Body of pancreas (tissue), 4 donors: ENCODE measurements at regions not wholly inside any gene's neighbourhood (a gene's known extent, or its start where the extent isn't known, plus 50 kb on each side); places are given as distances from the start of the nearest gene placed in this dataset.
"Not testable (repeated sequence)": the region's sequence is repeated elsewhere in the genome, so short reads cannot be mapped to it uniquely, and the experiment has no call there.

Experiments used
- ATAC-seq: fragments of 150-250 bp; one replicate; pipeline ENCODE4 v1.9.1; 2016
- DNase-seq, 4 donors: peaks; one replicate each; pipeline ENCODE4 v3.0.0-alpha.2; 2019
- H3K27ac ChIP-seq, 4 donors: fragments of 200-600 bp; sonication (generic); 1 replicate in 3 of 4; 2 replicates in 1 of 4; pipeline versions ENCODE4 v1.5.1 to v1.6.1; 2016 to 2019; ENCODE audit warnings: mild to moderate bottlenecking in 1 of 4, mixed read lengths in 1 of 4, moderate library complexity in 1 of 4
- H3K27me3 ChIP-seq, 2 donors: fragments of 200-600 bp; sonication (generic); one replicate each; pipeline ENCODE4 v1.6.0; 2016; ENCODE audit warnings: mild to moderate bottlenecking in 1 of 2
- H3K36me3 ChIP-seq, 2 donors: fragments of 200-600 bp; sonication (generic); replicated peaks in 1 of 2; 2 replicates each; pipeline ENCODE4 v1.5.1; 2016; ENCODE audit warnings: low read depth in 2 of 2; ENCODE audit not compliant: insufficient read depth in 1 of 2
- H3K4me1 ChIP-seq: fragments of 200-600 bp; sonication (generic); one replicate; pipeline ENCODE4 v1.6.0; 2016
- H3K4me3 ChIP-seq, 2 donors: fragments of 200-600 bp; sonication (generic); 1 replicate in 1 of 2; 2 replicates in 1 of 2; pipeline ENCODE4 v1.5.1; 2016 to 2019
- H3K9me3 ChIP-seq, 3 donors: fragments of 200-600 bp; sonication (generic); 1 replicate in 2 of 3; 2 replicates in 1 of 3; pipeline ENCODE4 v1.5.1; 2016
- POLR2A ChIP-seq, 3 donors: fragments of 450-650 bp; IDR thresholded peaks; one replicate each; pipeline ENCODE4 v1.6.1; 2016; ENCODE audit warnings: antibody characterized with exemption in 3 of 3, mild to moderate bottlenecking in 2 of 3
- WGBS, 2 donors: methylation state at CpG; one replicate each; pipeline ENCODE4 v1.1.5; 2017; 5-methylcytosine and 5-hydroxymethylcytosine counted together
- intact Hi-C: fragments of 100-400 bp; cut with DNase I; formaldehyde crosslinking; loops from one replicate; pipeline ENCODE4 v1.15.1; 2023
- TF ChIP-seq, protein P1 (sequence below), 7 experiments: fragments of 450-650 bp in 4 of 7; fragments of 200-600 bp in 3 of 7; sonication (generic) in 3 of 7; IDR thresholded peaks; one replicate each; pipeline ENCODE4 v1.5.1; 2016 to 2019; ENCODE audit warnings: antibody characterized with exemption in 7 of 7

DNA sequence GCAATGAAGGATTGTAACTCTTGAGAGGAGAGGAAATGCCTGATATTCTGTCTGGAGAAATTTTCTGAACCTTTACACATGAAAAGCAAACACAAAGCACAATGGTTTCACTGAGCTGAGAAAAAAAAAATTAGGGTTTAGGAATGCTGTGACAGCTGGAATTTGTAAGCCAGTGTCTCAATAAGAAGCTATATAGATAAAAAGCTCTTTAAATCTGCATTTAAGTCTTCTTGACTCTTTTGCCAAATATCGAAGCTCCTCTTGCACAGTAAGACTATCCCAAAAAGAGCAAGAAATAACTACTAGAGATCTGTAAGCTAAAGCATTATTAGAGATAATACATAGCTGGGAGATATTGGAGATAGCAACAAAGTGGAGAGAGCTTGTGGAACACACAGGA, 1334.0 kb upstream of the CITED2 start:
- H3K4me3 ChIP-seq: no peak overlapping the region
- no peak for DNase-seq
- no peaks in the 10 kb centered on the region for H3K27me3 ChIP-seq
- H3K9me3 ChIP-seq: no peaks in the 10 kb centered on the region
- WGBS, 2 donors: 9 to 16% methylated on average over 1 of the region's 1 CpG
- H3K4me1 ChIP-seq: no peaks in the 10 kb centered on the region
- H3K27ac ChIP-seq: no peak overlapping the region
- no peak for ATAC-seq
- intact Hi-C loops: no loop called here
- no peaks in the 10 kb centered on the region for H3K36me3 ChIP-seq
- TF ChIP-seq, protein P1, sequence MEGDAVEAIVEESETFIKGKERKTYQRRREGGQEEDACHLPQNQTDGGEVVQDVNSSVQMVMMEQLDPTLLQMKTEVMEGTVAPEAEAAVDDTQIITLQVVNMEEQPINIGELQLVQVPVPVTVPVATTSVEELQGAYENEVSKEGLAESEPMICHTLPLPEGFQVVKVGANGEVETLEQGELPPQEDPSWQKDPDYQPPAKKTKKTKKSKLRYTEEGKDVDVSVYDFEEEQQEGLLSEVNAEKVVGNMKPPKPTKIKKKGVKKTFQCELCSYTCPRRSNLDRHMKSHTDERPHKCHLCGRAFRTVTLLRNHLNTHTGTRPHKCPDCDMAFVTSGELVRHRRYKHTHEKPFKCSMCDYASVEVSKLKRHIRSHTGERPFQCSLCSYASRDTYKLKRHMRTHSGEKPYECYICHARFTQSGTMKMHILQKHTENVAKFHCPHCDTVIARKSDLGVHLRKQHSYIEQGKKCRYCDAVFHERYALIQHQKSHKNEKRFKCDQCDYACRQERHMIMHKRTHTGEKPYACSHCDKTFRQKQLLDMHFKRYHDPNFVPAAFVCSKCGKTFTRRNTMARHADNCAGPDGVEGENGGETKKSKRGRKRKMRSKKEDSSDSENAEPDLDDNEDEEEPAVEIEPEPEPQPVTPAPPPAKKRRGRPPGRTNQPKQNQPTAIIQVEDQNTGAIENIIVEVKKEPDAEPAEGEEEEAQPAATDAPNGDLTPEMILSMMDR (IDR thresholded peaks at IDR 0.05): no peak

- H3K27me3 ChIP-seq, DNase-seq, H3K4me1 ChIP-seq, H3K4me3 ChIP-seq, ATAC-seq, H3K9me3 ChIP-seq, H3K36me3 ChIP-seq, intact Hi-C loops, H3K27ac ChIP-seq: not testable (repeated sequence)
- WGBS, 2 donors: 81 to 86% methylated on average over 1 of the region's 1 CpG
These were observed 1329.6 kb upstream of the CITED2 start for GRCh38 chr6:140704008-140704407.

- no peaks in the 10 kb centered on the region for H3K9me3 ChIP-seq
- TF ChIP-seq POLR2A (IDR thresholded peaks at IDR 0.05): no peak
- TF ChIP-seq, protein P1 (IDR thresholded peaks at IDR 0.05): no peak
- H3K36me3 ChIP-seq: no peaks in the 10 kb centered on the region
- intact Hi-C loops: no loop called here
- H3K27ac ChIP-seq: no peak overlapping the region
- DNase-seq (no peak), ATAC-seq (no peak)
- H3K4me3 ChIP-seq: no peak overlapping the region
- H3K4me1 ChIP-seq: no peaks in the 10 kb centered on the region
- H3K27me3 ChIP-seq: no peaks in the 10 kb centered on the region
These were observed 1323.1 kb upstream of the CITED2 start for GRCh38 chr6:140697585-140697984.

DNA sequence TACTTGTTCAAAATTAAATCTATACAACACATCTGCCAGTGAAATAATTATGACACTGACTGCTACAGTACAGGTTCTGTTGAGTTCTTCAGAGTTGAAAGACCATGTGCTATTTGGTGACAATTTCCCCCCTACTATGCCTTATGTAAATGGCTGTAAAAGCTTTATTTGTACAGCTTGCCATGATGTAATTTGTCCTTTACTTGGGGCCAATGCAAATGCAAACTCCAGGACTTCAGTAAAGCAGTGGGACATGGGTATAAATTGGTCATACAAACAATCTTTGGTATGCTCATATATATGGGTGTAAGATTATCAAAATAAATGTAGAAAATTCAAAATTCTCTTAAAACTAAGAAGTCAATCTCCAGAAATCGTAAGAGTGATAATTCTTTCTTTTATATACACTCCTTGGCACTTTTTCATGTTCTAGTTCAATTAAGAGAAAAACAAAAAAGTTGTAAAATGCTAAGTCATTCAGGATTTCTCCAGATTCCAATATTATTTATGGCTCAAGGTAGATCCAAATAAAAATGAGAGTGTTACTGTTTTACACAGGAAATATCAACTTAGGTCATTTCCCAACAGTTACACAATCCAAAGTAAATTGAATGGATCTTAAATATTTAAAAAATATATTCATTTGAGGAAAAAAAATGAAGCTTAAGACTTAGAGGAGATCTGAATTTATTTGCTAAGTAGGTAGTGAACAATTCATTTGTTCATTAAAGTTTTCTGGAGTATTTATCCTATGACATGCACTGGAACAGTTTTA, 1310.5 kb upstream of the CITED2 start:
- Histone ChIP-seq H3K36me3 (no peaks in the 10 kb centered on the region), H3K4me1 (no peaks in the 10 kb centered on the region), H3K4me3 (no peak overlapping the region), H3K27me3 (no peaks in the 10 kb centered on the region), H3K9me3 (no peaks in the 10 kb centered on the region), H3K27ac (no peak overlapping the region)
- TF ChIP-seq, protein P1 (IDR thresholded peaks at IDR 0.05): no peak
- TF ChIP-seq POLR2A (IDR thresholded peaks at IDR 0.05): no peak
- no peak for DNase-seq
- WGBS, 2 donors: 48 to 69% methylated on average over 1 of the region's 1 CpG
- intact Hi-C loops: no loop called here
- no peak for ATAC-seq

DNA sequence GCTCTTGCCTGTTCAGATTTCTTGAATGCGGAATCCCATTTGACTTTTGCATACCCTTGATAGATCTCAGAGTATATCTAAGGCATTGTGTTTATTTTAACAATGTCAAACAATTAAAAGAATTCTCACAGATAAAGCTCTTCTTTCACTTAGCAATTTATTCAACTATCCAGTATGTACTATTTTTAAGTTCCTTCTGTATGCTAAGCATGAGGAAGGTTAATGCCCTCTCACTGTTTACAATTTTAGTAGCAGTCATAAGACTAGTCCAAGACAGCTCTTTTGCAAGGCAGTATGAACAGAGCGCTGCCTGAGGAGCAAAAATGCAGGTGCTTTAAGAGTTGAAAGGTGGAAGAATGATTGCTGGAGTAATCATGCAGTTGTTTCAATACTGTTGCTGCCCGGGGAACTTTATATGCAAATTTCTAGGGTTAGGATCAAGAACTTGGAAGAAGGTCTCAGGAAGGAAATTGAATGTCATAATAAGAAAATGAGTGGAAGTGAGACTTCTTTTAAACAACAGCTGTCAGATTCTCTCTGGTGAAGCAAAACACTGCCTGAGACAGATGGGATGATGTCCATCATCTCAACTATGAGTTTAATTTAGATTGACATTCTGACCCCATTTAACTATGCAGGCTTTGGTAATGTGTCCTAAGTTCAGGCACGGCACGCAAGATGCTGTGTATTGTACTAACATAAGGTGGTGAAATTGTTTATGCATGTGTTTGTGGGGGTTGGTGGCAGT, 1303.5 kb upstream of the CITED2 start:
- no peak for DNase-seq
- no peak overlapping the region for H3K27ac ChIP-seq
- H3K9me3 ChIP-seq: no peaks in the 10 kb centered on the region
- H3K27me3 ChIP-seq: no peaks in the 10 kb centered on the region
- intact Hi-C loops: no loop called here
- no peaks in the 10 kb centered on the region for H3K4me1 ChIP-seq
- ATAC-seq: no peak
- WGBS, 2 donors: 60 to 75% methylated on average over 5 of the region's 5 CpGs
- H3K36me3 ChIP-seq: no peaks in the 10 kb centered on the region
- H3K4me3 ChIP-seq: no peak overlapping the region
- TF ChIP-seq, protein P1 (IDR thresholded peaks at IDR 0.05): no peak
- TF ChIP-seq POLR2A (IDR thresholded peaks at IDR 0.05): no peak
